NCI-H2196 treated with DMSO at 0.1 percent for 48 hours (cell line): ENCODE measurements at regions not wholly inside any gene's neighbourhood (a gene's known extent, or its start where the extent isn't known, plus 50 kb on each side); places are given as distances from the start of the nearest gene placed in this dataset.

ENCODE experiments used
- DNase-seq: peaks from one replicate; lab custom pipeline; 2025; ENCODE audit not compliant: unreplicated experiment; lab: John Stamatoyannopoulos, UW

- no peak for DNase-seq
Measured at GRCh38 chr2:207286106-207286505, 120.4 kb upstream of the KLF7 start.

GRCh38 chr2:207288628-207289027, 122.9 kb upstream of the KLF7 start:
- DNase-seq: no peak

- no peak for DNase-seq
Measured at GRCh38 chr2:207289295-207290018, 123.7 kb upstream of the KLF7 start.

GRCh38 chr2:207290833-207291624, 125.3 kb upstream of the KLF7 start:
- DNase-seq: no peak

- DNase-seq: no peak
Measured at GRCh38 chr2:207291625-207292252, 126.0 kb upstream of the KLF7 start.

- DNase-seq: no peak
Measured at GRCh38 chr2:207296265-207296948, 130.7 kb upstream of the KLF7 start.

- no peak for DNase-seq
Measured at GRCh38 chr2:207300817-207301216, 135.1 kb upstream of the KLF7 start.

- no peak for DNase-seq
Measured at GRCh38 chr2:207304761-207305160, 139.0 kb upstream of the KLF7 start.

- DNase-seq: no peak
Measured at GRCh38 chr2:207308519-207309224, 142.9 kb upstream of the KLF7 start.

- peak; percentile 40 for DNase-seq
Measured at GRCh38 chr2:207311316-207312005, 145.7 kb upstream of the KLF7 start.

- no peak for DNase-seq
Measured at GRCh38 chr2:207312006-207312356, 146.2 kb upstream of the KLF7 start.

GRCh38 chr2:207313947-207314346, 148.2 kb upstream of the KLF7 start:
- no peak for DNase-seq

GRCh38 chr2:207315131-207315530, 149.4 kb upstream of the KLF7 start:
- DNase-seq: no peak

- DNase-seq: no peak
Measured at GRCh38 chr2:207316484-207316883, 150.7 kb upstream of the KLF7 start.

- no peak for DNase-seq
Measured at GRCh38 chr2:207316906-207317305, 151.2 kb upstream of the KLF7 start.

GRCh38 chr2:207317378-207317984, 151.7 kb upstream of the KLF7 start:
- DNase-seq: no peak

- DNase-seq: no peak
Measured at GRCh38 chr2:207318181-207318628, 152.5 kb upstream of the KLF7 start.

- no peak for DNase-seq
Measured at GRCh38 chr2:207319316-207319715, 153.6 kb upstream of the KLF7 start.

- DNase-seq: no peak
Measured at GRCh38 chr2:207320381-207321159, 154.8 kb upstream of the KLF7 start.
